Smooth muscle cell (in vitro differentiated cells): ENCODE measurements at regions not wholly inside any gene's neighbourhood (a gene's known extent, or its start where the extent isn't known, plus 50 kb on each side); places are given as distances from the start of the nearest gene placed in this dataset.
"Not testable (repeated sequence)": the region's sequence is repeated elsewhere in the genome, so short reads cannot be mapped to it uniquely, and the experiment has no call there.

Experiments
- DNase-seq: peaks from one replicate; lab custom pipeline; 2025; ENCODE audit not compliant: unreplicated experiment; lab: John Stamatoyannopoulos, UW
- H2AFZ ChIP-seq: fragments of 200-600 bp; sonication (generic); 2 replicates; pipeline ENCODE4 v1.6.0; 2016; ENCODE audit warnings: antibody characterized with exemption, low read depth, mild to moderate bottlenecking
- H3F3A ChIP-seq: fragments of 200-600 bp; sonication (generic); 2 replicates; pipeline ENCODE4 v1.6.0; 2017; ENCODE audit warnings: antibody characterized with exemption, low read depth
- H3K27ac ChIP-seq: fragments of 200-600 bp; sonication (generic); 2 replicates; pipeline ENCODE4 v1.5.1; 2016; ENCODE audit warnings: low read depth, mild to moderate bottlenecking
- H3K27me3 ChIP-seq: fragments of 200-600 bp; sonication (generic); 2 replicates; pipeline ENCODE4 v1.6.1; 2016; ENCODE audit warnings: low read depth, mild to moderate bottlenecking
- H3K36me3 ChIP-seq: fragments of 200-600 bp; sonication (generic); 2 replicates; pipeline ENCODE4 v1.5.1; 2016; ENCODE audit warnings: low read depth
- H3K4me1 ChIP-seq: fragments of 200-600 bp; sonication (generic); 2 replicates; pipeline ENCODE4 v1.5.1; 2016; ENCODE audit warnings: low read depth
- H3K4me2 ChIP-seq: fragments of 200-600 bp; sonication (generic); 2 replicates; pipeline ENCODE4 v1.6.0; 2016; ENCODE audit warnings: mild to moderate bottlenecking
- H3K4me3 ChIP-seq: fragments of 200-600 bp; sonication (generic); 2 replicates; pipeline ENCODE4 v1.5.1; 2016; ENCODE audit warnings: mild to moderate bottlenecking
- H3K79me2 ChIP-seq: fragments of 200-600 bp; sonication (generic); 2 replicates; pipeline ENCODE4 v1.6.0; 2016; ENCODE audit warnings: low read depth, mild to moderate bottlenecking
- H3K9ac ChIP-seq: fragments of 200-600 bp; sonication (generic); 2 replicates; pipeline ENCODE4 v1.6.0; 2016; ENCODE audit warnings: low read depth
- H3K9me3 ChIP-seq: fragments of 200-600 bp; sonication (generic); replicated peaks from 2 replicates; pipeline ENCODE4 v1.5.1; 2016; ENCODE audit warnings: low read depth
- H4K20me1 ChIP-seq: fragments of 200-600 bp; sonication (generic); 2 replicates; pipeline ENCODE4 v1.6.0; 2016; ENCODE audit warnings: low read depth
- WGBS: methylation state at CpG from one replicate; pipeline ENCODE4 v1.1.7; 2016; ENCODE audit warnings: low lambda C conversion rate; 5-methylcytosine and 5-hydroxymethylcytosine counted together
- TF ChIP-seq, protein P1 (sequence below): fragments of 200-600 bp; sonication (generic); IDR thresholded peaks from 2 replicates; pipeline ENCODE4 v1.5.1; 2017; ENCODE audit warnings: borderline replicate concordance, mild to moderate bottlenecking, antibody characterized with exemption; ENCODE audit not compliant: insufficient read depth, poor library complexity, severe bottlenecking

DNA sequence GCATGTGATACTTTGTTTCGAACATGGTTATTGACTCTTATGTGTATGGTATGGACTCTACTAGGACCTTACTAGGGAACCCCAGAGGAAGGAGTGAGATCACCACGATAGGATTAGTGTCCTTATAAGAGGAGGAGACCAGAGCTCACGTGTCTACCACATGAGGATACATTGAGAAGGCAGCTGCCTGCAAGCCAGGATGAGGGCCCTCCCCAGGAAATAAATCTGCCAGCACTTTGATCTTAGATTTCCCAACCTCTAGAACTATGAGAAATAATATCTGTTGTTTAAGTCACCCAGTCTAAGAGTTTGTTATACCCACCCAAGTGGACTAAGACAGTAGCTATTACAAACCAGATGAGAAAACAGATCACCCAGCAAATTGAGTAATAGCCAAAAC is 559.3 kb upstream of the USP24 start:
- TF ChIP-seq, protein P1, sequence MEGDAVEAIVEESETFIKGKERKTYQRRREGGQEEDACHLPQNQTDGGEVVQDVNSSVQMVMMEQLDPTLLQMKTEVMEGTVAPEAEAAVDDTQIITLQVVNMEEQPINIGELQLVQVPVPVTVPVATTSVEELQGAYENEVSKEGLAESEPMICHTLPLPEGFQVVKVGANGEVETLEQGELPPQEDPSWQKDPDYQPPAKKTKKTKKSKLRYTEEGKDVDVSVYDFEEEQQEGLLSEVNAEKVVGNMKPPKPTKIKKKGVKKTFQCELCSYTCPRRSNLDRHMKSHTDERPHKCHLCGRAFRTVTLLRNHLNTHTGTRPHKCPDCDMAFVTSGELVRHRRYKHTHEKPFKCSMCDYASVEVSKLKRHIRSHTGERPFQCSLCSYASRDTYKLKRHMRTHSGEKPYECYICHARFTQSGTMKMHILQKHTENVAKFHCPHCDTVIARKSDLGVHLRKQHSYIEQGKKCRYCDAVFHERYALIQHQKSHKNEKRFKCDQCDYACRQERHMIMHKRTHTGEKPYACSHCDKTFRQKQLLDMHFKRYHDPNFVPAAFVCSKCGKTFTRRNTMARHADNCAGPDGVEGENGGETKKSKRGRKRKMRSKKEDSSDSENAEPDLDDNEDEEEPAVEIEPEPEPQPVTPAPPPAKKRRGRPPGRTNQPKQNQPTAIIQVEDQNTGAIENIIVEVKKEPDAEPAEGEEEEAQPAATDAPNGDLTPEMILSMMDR = no peak
- Histone ChIP-seq H3K27me3 (no peaks in the 10 kb centered on the region), H3K9ac (no peak overlapping the region), H3K36me3 (no peaks in the 10 kb centered on the region), H3K9me3 (no peaks in the 10 kb centered on the region), H3K4me3 (no peak overlapping the region), H3F3A (no peaks in the 10 kb centered on the region), H3K4me1 (no peaks in the 10 kb centered on the region), H4K20me1 (no peaks in the 10 kb centered on the region), H3K79me2 (no peaks in the 10 kb centered on the region), H2AFZ (no peak overlapping the region), H3K27ac (no peak overlapping the region), H3K4me2 (no peak overlapping the region)
- no peak for DNase-seq
- WGBS = 93% methylated on average over 3 of the region's 3 CpGs

DNA sequence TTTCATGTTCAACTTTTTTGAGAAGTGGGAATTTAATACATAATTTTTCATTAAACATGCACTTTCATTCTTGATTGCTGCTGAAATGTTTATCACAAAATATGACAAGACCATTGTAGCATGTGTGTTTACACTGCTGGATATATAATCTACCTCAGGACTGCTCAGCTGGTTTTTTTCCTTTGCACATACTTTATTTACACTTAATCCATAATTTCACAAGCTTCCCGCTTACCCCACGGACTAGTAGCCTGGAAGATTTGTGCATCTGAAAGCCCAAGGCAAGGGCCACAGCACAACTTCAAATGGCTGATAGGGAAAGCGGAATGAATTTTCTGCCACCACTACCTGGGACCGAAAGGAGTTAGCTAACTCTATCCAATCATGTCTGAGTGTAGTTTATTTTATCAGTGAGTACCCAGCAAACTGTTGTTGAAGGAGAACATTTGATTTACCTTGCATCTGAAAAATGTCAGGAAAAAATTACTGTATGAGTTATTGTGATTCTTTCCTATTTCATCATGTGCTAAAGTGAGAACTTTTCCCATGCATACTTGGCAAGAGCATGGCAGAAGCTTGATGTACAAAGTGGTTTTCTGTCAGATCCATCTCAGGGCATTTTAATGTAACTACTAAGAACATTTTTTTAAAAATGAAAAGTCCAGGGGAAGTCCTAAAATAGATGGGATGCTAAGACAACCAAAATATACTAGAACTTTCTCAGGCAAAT is 558.2 kb upstream of the USP24 start:
- H3K27ac ChIP-seq = no peak overlapping the region
- H2AFZ ChIP-seq = peak overlapping the region; percentile 4
- H3K4me2 ChIP-seq = no peak overlapping the region
- 90% methylated on average over 4 of the region's 4 CpGs for WGBS
- no peak overlapping the region for H3K4me3 ChIP-seq
- no peaks in the 10 kb centered on the region for H3K79me2 ChIP-seq
- H3K4me1 ChIP-seq = no peaks in the 10 kb centered on the region
- no peaks in the 10 kb centered on the region for H3K27me3 ChIP-seq
- no peak for DNase-seq
- no peak overlapping the region for H3K9ac ChIP-seq
- H3K9me3 ChIP-seq = no peaks in the 10 kb centered on the region
- no peaks in the 10 kb centered on the region for H3K36me3 ChIP-seq
- TF ChIP-seq, protein P1 = no peak
- H4K20me1 ChIP-seq = no peaks in the 10 kb centered on the region
- H3F3A ChIP-seq = no peaks in the 10 kb centered on the region

DNA sequence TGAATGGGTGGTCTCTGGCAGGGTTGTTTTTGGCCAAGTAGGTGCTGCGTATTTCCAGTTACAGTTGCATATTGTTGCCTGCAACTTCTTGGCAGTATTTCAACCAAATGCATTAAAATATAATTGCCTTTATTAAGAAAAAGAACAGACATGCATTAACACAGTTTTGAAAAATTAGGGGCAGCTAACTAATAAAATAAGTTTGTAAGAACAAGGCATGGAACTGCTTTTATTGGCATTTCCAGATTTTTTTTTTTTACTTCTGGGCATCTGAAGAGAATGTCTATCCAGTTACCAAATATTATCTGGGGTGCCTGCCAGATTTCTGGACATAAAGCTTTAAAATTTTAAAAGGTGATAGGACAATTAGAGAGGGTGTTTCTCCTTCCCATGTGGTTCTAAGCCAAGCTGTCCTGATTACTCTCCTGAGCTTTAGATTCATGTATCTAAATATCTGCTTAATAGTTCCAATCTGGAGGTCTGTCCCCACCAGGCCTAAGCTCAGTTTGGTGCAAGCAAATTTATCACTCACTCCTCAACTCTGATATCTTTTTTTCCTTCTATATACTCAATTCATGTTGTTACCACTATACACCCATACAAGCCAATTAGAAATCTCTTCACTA is 553.3 kb upstream of the USP24 start:
- H2AFZ ChIP-seq = no peak overlapping the region
- no peaks in the 10 kb centered on the region for H3K27me3 ChIP-seq
- no peaks in the 10 kb centered on the region for H3K4me1 ChIP-seq
- no peak overlapping the region for H3K9ac ChIP-seq
- no peak overlapping the region for H3K4me3 ChIP-seq
- no peak for DNase-seq
- no peaks in the 10 kb centered on the region for H3K36me3 ChIP-seq
- no peaks in the 10 kb centered on the region for H4K20me1 ChIP-seq
- no peaks in the 10 kb centered on the region for H3K9me3 ChIP-seq
- no peaks in the 10 kb centered on the region for H3K79me2 ChIP-seq
- no peaks in the 10 kb centered on the region for H3F3A ChIP-seq
- no peak overlapping the region for H3K27ac ChIP-seq
- WGBS = 100% methylated on average over 1 of the region's 1 CpG
- TF ChIP-seq, protein P1 = no peak
- no peak overlapping the region for H3K4me2 ChIP-seq

DNA sequence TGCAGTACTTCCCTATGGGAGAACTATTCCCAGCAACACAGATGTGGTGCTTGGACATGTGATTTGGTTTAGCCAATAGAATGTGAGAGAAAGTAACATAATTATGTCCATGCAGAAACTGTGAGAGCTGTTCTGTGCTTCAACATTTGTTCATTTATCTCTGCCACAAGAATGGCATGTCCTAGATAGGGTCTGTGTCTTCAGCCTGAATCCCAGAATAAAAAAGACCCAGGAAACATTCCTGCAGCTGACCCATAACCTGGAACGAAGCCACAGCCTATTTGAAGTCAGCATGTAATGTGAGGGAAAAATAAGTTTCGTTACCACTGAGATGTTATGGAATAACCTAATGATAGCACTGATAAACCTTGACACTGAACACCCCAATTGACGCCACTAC is 552.0 kb upstream of the USP24 start:
- TF ChIP-seq, protein P1 = no peak
- H3F3A ChIP-seq = no peaks in the 10 kb centered on the region
- no peak overlapping the region for H3K9ac ChIP-seq
- no peak for DNase-seq
- H3K27me3 ChIP-seq = no peaks in the 10 kb centered on the region
- no peaks in the 10 kb centered on the region for H3K9me3 ChIP-seq
- H3K4me1 ChIP-seq = no peaks in the 10 kb centered on the region
- H3K36me3 ChIP-seq = no peaks in the 10 kb centered on the region
- no peak overlapping the region for H3K27ac ChIP-seq
- WGBS = 94% methylated on average over 3 of the region's 3 CpGs
- no peak overlapping the region for H2AFZ ChIP-seq
- H3K4me3 ChIP-seq = no peak overlapping the region
- H4K20me1 ChIP-seq = no peaks in the 10 kb centered on the region
- H3K4me2 ChIP-seq = no peak overlapping the region
- no peaks in the 10 kb centered on the region for H3K79me2 ChIP-seq

DNA sequence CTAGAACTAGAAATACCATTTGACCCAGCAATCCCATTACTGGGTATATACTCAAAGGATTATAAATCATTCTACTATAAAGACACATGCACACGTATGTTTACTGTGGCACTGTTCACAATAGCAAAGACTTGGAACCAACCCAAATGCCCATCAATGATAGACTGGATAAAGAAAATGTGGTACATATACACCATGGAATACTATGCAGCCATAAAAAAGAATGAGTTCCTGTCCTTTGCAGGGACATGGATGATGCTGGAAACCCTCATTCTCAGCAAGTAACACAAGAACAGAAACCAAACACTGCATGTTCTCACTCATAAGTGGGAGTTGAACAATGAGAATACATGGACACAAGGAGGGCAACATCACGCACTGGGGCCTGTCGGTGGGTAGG is 550.3 kb upstream of the USP24 start:
- not testable (repeated sequence) for H4K20me1 ChIP-seq, H3K9ac ChIP-seq, H3K4me3 ChIP-seq, H3K27me3 ChIP-seq, H3K9me3 ChIP-seq, H2AFZ ChIP-seq, H3K27ac ChIP-seq, H3K4me1 ChIP-seq, DNase-seq, H3K4me2 ChIP-seq, H3K79me2 ChIP-seq, H3K36me3 ChIP-seq, H3F3A ChIP-seq
- 98% methylated on average over 3 of the region's 3 CpGs for WGBS
